OCI-LY7 (cell line): ENCODE measurements at regions not wholly inside any gene's neighbourhood (a gene's known extent, or its start where the extent isn't known, plus 50 kb on each side); places are given as distances from the start of the nearest gene placed in this dataset.

Experiments used
- CTCF ChIP-seq: fragments of 200-600 bp; sonication (generic); conservative IDR thresholded peaks from 2 replicates; pipeline ENCODE4 v1.5.1; 2014; ENCODE audit warnings: mild to moderate bottlenecking, antibody characterized with exemption, low read length, moderate library complexity, mixed read lengths
- EZH2phosphoT487 ChIP-seq: fragments of 200-600 bp; sonication (generic); IDR thresholded peaks from 2 replicates; pipeline ENCODE4 v1.6.1; 2018; ENCODE audit warnings: low read depth, borderline replicate concordance, mild to moderate bottlenecking, mixed run types, antibody characterized with exemption, low read length, moderate library complexity, mixed read lengths

DNA sequence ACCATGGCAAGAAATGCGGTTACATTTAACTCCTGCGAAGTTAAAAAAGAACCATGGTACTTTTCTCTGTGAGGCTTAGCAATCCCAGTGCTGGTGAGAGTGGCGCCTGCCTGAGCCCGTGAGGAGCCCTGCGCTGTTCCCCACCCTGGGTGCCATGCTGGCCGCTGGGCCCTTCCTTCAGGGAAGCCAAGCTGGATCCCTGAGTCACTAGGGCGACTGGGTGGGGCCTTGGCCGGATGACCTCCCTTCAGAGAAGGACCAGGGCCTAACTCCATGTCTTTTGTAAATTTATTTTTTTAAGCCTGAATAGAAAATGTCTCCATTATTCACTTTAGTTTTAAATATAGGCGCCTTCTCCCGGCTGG lies 209.1 kb downstream of the ERMARD start:
- TF ChIP-seq CTCF, result no peak
- TF ChIP-seq EZH2phosphoT487, result no peak
